ENCODE measurements at regions not wholly inside any gene's neighbourhood (a gene's known extent, or its start where the extent isn't known, plus 50 kb on each side); places are given as distances from the start of the nearest gene placed in this dataset.

DNA sequence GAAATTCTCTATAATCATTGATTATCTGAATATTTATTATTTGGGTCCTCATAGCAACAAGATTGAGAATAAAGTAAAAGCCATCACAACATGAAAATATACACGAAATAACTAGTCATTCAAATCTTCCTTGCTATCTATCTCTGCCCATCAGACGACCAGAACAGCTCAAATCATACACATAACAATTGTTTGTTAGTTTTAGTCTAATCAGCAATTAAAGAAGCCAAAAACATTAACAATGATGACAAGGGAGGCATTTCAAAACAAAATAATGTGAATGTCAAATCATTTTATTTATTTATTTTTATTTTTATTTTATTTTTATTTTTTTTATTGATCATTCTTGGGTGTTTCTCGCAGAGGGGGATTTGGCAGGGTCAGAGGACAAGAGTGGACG, 106.0 kb upstream of the BNC2 start:
- peaks cover 6% of the 10 kb centered on the region for H3K9me3 Mint-ChIP-seq (ENCODE audit: low read depth, unreplicated experiment)
- no peak overlapping the region for H3K4me3 Mint-ChIP-seq (ENCODE audit: low read depth, unreplicated experiment)
- no peak for TF ChIP-seq CTCF (IDR thresholded peaks at IDR 0.05; ENCODE audit: unreplicated experiment)
- DNase-seq = no peak
- H3K27ac Mint-ChIP-seq (ENCODE audit: unreplicated experiment) = no peak overlapping the region
- no peaks in the 10 kb centered on the region for H3K27me3 Mint-ChIP-seq (ENCODE audit: unreplicated experiment)
- no TSS peak for BruUV-seq (replicated peaks)
- H3K4me1 Mint-ChIP-seq (ENCODE audit: low read depth, unreplicated experiment) = no peaks in the 10 kb centered on the region
- H3K36me3 Mint-ChIP-seq (ENCODE audit: insufficient read depth, unreplicated experiment) = no peaks in the 10 kb centered on the region
- intact Hi-C loops (cut with micrococcal nuclease; ENCODE audit: unreplicated experiment) = no loop called here
- CTCF ChIA-PET = no interaction called here

- Mint-ChIP-seq H3K4me3 (ENCODE audit: low read depth, unreplicated experiment) (no peak overlapping the region), H3K9me3 (ENCODE audit: low read depth, unreplicated experiment) (peaks cover 6% of the 10 kb centered on the region), H3K27me3 (ENCODE audit: unreplicated experiment) (no peaks in the 10 kb centered on the region), H3K4me1 (ENCODE audit: low read depth, unreplicated experiment) (no peaks in the 10 kb centered on the region), H3K36me3 (ENCODE audit: insufficient read depth, unreplicated experiment) (no peaks in the 10 kb centered on the region), H3K27ac (ENCODE audit: unreplicated experiment) (no peak overlapping the region)
- DNase-seq = no peak
- CTCF ChIA-PET = no interaction called here
- TF ChIP-seq CTCF (IDR thresholded peaks at IDR 0.05; ENCODE audit: unreplicated experiment) = no peak
- intact Hi-C loops (cut with micrococcal nuclease; ENCODE audit: unreplicated experiment) = no loop called here
- no TSS peak for BruUV-seq (replicated peaks)
Measured at GRCh38 chr9:16974436-16974835, 104.0 kb upstream of the BNC2 start.

GRCh38 chr9:16970321-16970720, 99.9 kb upstream of the BNC2 start:
- H3K9me3 Mint-ChIP-seq (ENCODE audit: low read depth, unreplicated experiment) = peaks cover 6% of the 10 kb centered on the region
- no peak overlapping the region for H3K4me3 Mint-ChIP-seq (ENCODE audit: low read depth, unreplicated experiment)
- no TSS peak for BruUV-seq (replicated peaks)
- H3K36me3 Mint-ChIP-seq (ENCODE audit: insufficient read depth, unreplicated experiment) = no peaks in the 10 kb centered on the region
- intact Hi-C loops (cut with micrococcal nuclease; ENCODE audit: unreplicated experiment) = no loop called here
- no peaks in the 10 kb centered on the region for H3K4me1 Mint-ChIP-seq (ENCODE audit: low read depth, unreplicated experiment)
- no peak for DNase-seq
- no peak overlapping the region for H3K27ac Mint-ChIP-seq (ENCODE audit: unreplicated experiment)
- no peaks in the 10 kb centered on the region for H3K27me3 Mint-ChIP-seq (ENCODE audit: unreplicated experiment)
- CTCF ChIA-PET = no interaction called here
- no peak for TF ChIP-seq CTCF (IDR thresholded peaks at IDR 0.05; ENCODE audit: unreplicated experiment)

DNA sequence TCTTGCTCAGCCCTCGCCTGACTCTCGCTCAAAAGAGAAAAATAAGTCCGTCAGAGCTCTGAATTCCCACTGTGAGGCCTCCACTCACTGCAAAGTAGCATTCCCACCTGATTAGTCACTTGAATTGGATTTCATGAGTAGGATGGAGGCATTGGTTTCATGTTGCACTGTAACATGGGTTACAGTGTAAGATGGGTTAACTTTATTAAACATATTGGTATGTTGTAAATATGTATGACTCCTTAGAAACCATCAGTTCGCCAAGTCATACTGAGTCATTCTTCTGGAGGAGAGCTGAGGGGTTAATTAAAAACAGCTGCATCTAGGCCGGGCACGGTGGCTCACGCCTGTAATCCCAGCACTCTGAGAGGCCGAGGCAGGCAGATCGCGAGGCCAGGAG, 93.8 kb upstream of the BNC2 start:
- H3K9me3 Mint-ChIP-seq (ENCODE audit: low read depth, unreplicated experiment) = no peaks in the 10 kb centered on the region
- H3K27ac Mint-ChIP-seq (ENCODE audit: unreplicated experiment) = no peak overlapping the region
- intact Hi-C loops (cut with micrococcal nuclease; ENCODE audit: unreplicated experiment) = no loop called here
- CTCF ChIA-PET = no interaction called here
- TF ChIP-seq CTCF (IDR thresholded peaks at IDR 0.05; ENCODE audit: unreplicated experiment) = no peak
- no peak for DNase-seq
- no peak overlapping the region for H3K4me3 Mint-ChIP-seq (ENCODE audit: low read depth, unreplicated experiment)
- no TSS peak for BruUV-seq (replicated peaks)
- no peaks in the 10 kb centered on the region for H3K27me3 Mint-ChIP-seq (ENCODE audit: unreplicated experiment)
- H3K36me3 Mint-ChIP-seq (ENCODE audit: insufficient read depth, unreplicated experiment) = no peaks in the 10 kb centered on the region
- no peaks in the 10 kb centered on the region for H3K4me1 Mint-ChIP-seq (ENCODE audit: low read depth, unreplicated experiment)

DNA sequence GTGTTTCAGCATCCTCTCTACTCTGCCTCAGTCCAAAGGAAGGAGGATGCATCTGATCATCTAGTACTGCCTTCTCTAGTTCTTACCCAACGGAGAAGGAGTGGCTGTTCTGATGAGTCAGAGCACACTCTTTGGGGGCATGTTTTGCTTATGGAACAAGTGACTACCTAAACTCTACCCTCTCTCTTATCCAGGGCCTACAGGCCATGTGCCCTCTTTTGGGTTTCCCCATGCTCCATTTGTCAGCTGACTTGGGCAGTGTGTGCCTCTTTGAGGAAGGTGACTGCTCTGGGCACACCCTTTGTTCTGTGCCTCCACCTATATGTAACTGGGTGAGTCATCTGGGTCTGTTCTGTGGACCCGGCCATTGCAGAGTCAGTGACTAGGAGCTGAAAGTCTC, 89.6 kb upstream of the BNC2 start:
- H3K4me1 Mint-ChIP-seq (ENCODE audit: low read depth, unreplicated experiment) = no peaks in the 10 kb centered on the region
- H3K4me3 Mint-ChIP-seq (ENCODE audit: low read depth, unreplicated experiment) = no peak overlapping the region
- no peak for TF ChIP-seq CTCF (IDR thresholded peaks at IDR 0.05; ENCODE audit: unreplicated experiment)
- intact Hi-C loops (cut with micrococcal nuclease; ENCODE audit: unreplicated experiment) = no loop called here
- no peak for DNase-seq
- no peak overlapping the region for H3K27ac Mint-ChIP-seq (ENCODE audit: unreplicated experiment)
- no peaks in the 10 kb centered on the region for H3K36me3 Mint-ChIP-seq (ENCODE audit: insufficient read depth, unreplicated experiment)
- no peaks in the 10 kb centered on the region for H3K27me3 Mint-ChIP-seq (ENCODE audit: unreplicated experiment)
- no TSS peak for BruUV-seq (replicated peaks)
- H3K9me3 Mint-ChIP-seq (ENCODE audit: low read depth, unreplicated experiment) = no peaks in the 10 kb centered on the region
- CTCF ChIA-PET = no interaction called here

Measured in Calu3 (cell line).